CD4-positive, CD25-positive, alpha-beta regulatory T cell (primary cell): ENCODE measurements at regions not wholly inside any gene's neighbourhood (a gene's known extent, or its start where the extent isn't known, plus 50 kb on each side); places are given as distances from the start of the nearest gene placed in this dataset.

ENCODE experiments used
- ATAC-seq, 2 donors: fragments of 150-1000 bp; cut with Tn5 transposase; one replicate each; pipeline ENCODE4 v1.10.0; 2021; ENCODE audit warnings: low read depth in 2 of 2, moderate number of reproducible peaks in 2 of 2, moderate library complexity in 1 of 2
- DNase-seq, 3 donors: peaks; one replicate each; pipeline versions ENCODE4 v3.0.0 to v3.0.0-alpha.2; 2012 to 2022; ENCODE audit warnings: mixed read lengths in 1 of 3
- H3K27ac ChIP-seq: one replicate; pipeline ENCODE4 v1.7.0; 2013; ENCODE audit warnings: mild to moderate bottlenecking, low read length; ENCODE audit not compliant: insufficient read depth, poor library complexity, severe bottlenecking
- H3K27me3 ChIP-seq: one replicate; pipeline ENCODE4 v1.7.0; 2013; ENCODE audit warnings: low read length; ENCODE audit not compliant: control insufficient read depth, insufficient read depth
- H3K36me3 ChIP-seq: one replicate; pipeline ENCODE4 v1.7.0; 2013; ENCODE audit warnings: mild to moderate bottlenecking, low read length, moderate library complexity; ENCODE audit not compliant: control insufficient read depth, insufficient read depth
- H3K4me1 ChIP-seq: 2 replicates; pipeline ENCODE4 v1.7.0; 2013; ENCODE audit warnings: mild to moderate bottlenecking, low read length; ENCODE audit not compliant: insufficient read depth, control insufficient read depth, poor library complexity, severe bottlenecking
- H3K4me3 ChIP-seq: one replicate; pipeline ENCODE4 v1.7.0; 2013; ENCODE audit warnings: low read depth, mild to moderate bottlenecking, low read length, moderate library complexity
- H3K9me3 ChIP-seq, 2 experiments: 1 replicate in 1 of 2; 2 replicates in 1 of 2; pipeline ENCODE4 v1.7.0; 2013; ENCODE audit warnings: low read length in 2 of 2, mild to moderate bottlenecking in 1 of 2, moderate library complexity in 1 of 2; ENCODE audit not compliant: control insufficient read depth in 2 of 2
- H3K27ac Mint-ChIP-seq, 3 donors: one replicate each; pipeline ENCODE4 v1.8.0; 2020 to 2022; ENCODE audit warnings: mild to moderate bottlenecking in 3 of 3, mixed read lengths in 3 of 3, moderate library complexity in 2 of 3
- H3K27me3 Mint-ChIP-seq: one replicate; pipeline ENCODE4 v1.8.0; 2022; ENCODE audit warnings: mild to moderate bottlenecking, mixed read lengths
- H3K36me3 Mint-ChIP-seq: one replicate; pipeline ENCODE4 v1.8.0; 2020; ENCODE audit warnings: mixed read lengths
- H3K4me1 Mint-ChIP-seq, 4 donors: one replicate each; pipeline ENCODE4 v1.8.0; 2020 to 2022; ENCODE audit warnings: mixed read lengths in 4 of 4, mild to moderate bottlenecking in 1 of 4
- H3K4me3 Mint-ChIP-seq, 4 donors: one replicate each; pipeline ENCODE4 v1.8.0; 2020 to 2022; ENCODE audit warnings: mild to moderate bottlenecking in 4 of 4, mixed read lengths in 4 of 4, moderate library complexity in 3 of 4
- H3K9me3 Mint-ChIP-seq, 7 donors: one replicate each; pipeline ENCODE4 v1.8.0; 2020 to 2022; ENCODE audit warnings: mixed read lengths in 7 of 7, mild to moderate bottlenecking in 3 of 7, moderate library complexity in 2 of 7

GRCh38 chr15:45970542-45970941 lies 335.7 kb downstream of the SQOR start:
- H3K4me1 Mint-ChIP-seq, result no peaks in the 10 kb centered on the region
- no peaks in the 10 kb centered on the region for H3K36me3 Mint-ChIP-seq
- Histone ChIP-seq H3K4me3 (no peak overlapping the region), H3K27me3 (no peaks in the 10 kb centered on the region), H3K27ac (no peak overlapping the region), H3K9me3 (no peaks in the 10 kb centered on the region), H3K4me1 (no peaks in the 10 kb centered on the region), H3K36me3 (no peaks in the 10 kb centered on the region)
- H3K27ac Mint-ChIP-seq, result no peak overlapping the region
- no peak for ATAC-seq
- DNase-seq, result no peak
- peaks cover 0 to 23% (median 3%) of the 10 kb centered on the region in 7 donors for H3K9me3 Mint-ChIP-seq
- H3K4me3 Mint-ChIP-seq, result no peak overlapping the region
- peaks cover 4% of the 10 kb centered on the region for H3K27me3 Mint-ChIP-seq

GRCh38 chr15:45980366-45980765 lies 345.5 kb downstream of the SQOR start:
- Histone ChIP-seq H3K27me3 (no peaks in the 10 kb centered on the region), H3K4me3 (no peak overlapping the region), H3K36me3 (no peaks in the 10 kb centered on the region), H3K4me1 (no peaks in the 10 kb centered on the region), H3K9me3 (no peaks in the 10 kb centered on the region), H3K27ac (no peak overlapping the region)
- no peak for DNase-seq
- H3K36me3 Mint-ChIP-seq, result no peaks in the 10 kb centered on the region
- ATAC-seq, result no peak
- no peaks in the 10 kb centered on the region for H3K27me3 Mint-ChIP-seq
- no peaks in the 10 kb centered on the region for H3K4me1 Mint-ChIP-seq
- H3K9me3 Mint-ChIP-seq, result peaks cover 0 to 15% (median 2%) of the 10 kb centered on the region in 7 donors
- no peak overlapping the region for H3K27ac Mint-ChIP-seq
- H3K4me3 Mint-ChIP-seq, result no peak overlapping the region

- Mint-ChIP-seq H3K4me3 (no peak overlapping the region), H3K36me3 (no peaks in the 10 kb centered on the region), H3K27ac (no peak overlapping the region), H3K9me3 (peaks cover 0 to 12% (median 5%) of the 10 kb centered on the region in 7 donors), H3K27me3 (no peaks in the 10 kb centered on the region), H3K4me1 (no peaks in the 10 kb centered on the region)
- Histone ChIP-seq H3K27ac (no peak overlapping the region), H3K27me3 (no peaks in the 10 kb centered on the region), H3K9me3 (no peaks in the 10 kb centered on the region), H3K4me3 (no peak overlapping the region), H3K4me1 (no peaks in the 10 kb centered on the region), H3K36me3 (no peaks in the 10 kb centered on the region)
- DNase-seq (no peak), ATAC-seq (no peak)
These were observed 346.8 kb downstream of the SQOR start for GRCh38 chr15:45981625-45982024.

- H3K27me3 Mint-ChIP-seq, result no peaks in the 10 kb centered on the region
- H3K4me1 Mint-ChIP-seq, result no peaks in the 10 kb centered on the region
- Histone ChIP-seq H3K27me3 (no peaks in the 10 kb centered on the region), H3K27ac (no peak overlapping the region), H3K9me3 (no peaks in the 10 kb centered on the region), H3K36me3 (no peaks in the 10 kb centered on the region), H3K4me1 (no peaks in the 10 kb centered on the region), H3K4me3 (no peak overlapping the region)
- DNase-seq, result no peak
- peaks cover 2 to 13% (median 8%) of the 10 kb centered on the region in 7 donors for H3K9me3 Mint-ChIP-seq
- H3K4me3 Mint-ChIP-seq, result no peak overlapping the region
- peak overlapping the region in 1 of 3 donors; percentile 80 for H3K27ac Mint-ChIP-seq
- no peak for ATAC-seq
- H3K36me3 Mint-ChIP-seq, result no peaks in the 10 kb centered on the region
These were observed 357.0 kb downstream of the SQOR start for GRCh38 chr15:45991863-45992262.

GRCh38 chr15:45993072-45993471 lies 358.2 kb downstream of the SQOR start:
- H3K27ac Mint-ChIP-seq, result no peak overlapping the region
- H3K36me3 Mint-ChIP-seq, result no peaks in the 10 kb centered on the region
- no peaks in the 10 kb centered on the region for H3K4me1 ChIP-seq
- no peak overlapping the region for H3K27ac ChIP-seq
- no peaks in the 10 kb centered on the region for H3K27me3 ChIP-seq
- no peaks in the 10 kb centered on the region for H3K4me1 Mint-ChIP-seq
- ATAC-seq (no peak), DNase-seq (no peak)
- H3K27me3 Mint-ChIP-seq, result no peaks in the 10 kb centered on the region
- no peaks in the 10 kb centered on the region for H3K36me3 ChIP-seq
- H3K4me3 Mint-ChIP-seq, result no peak overlapping the region
- peaks cover 2 to 15% (median 8%) of the 10 kb centered on the region in 7 donors for H3K9me3 Mint-ChIP-seq
- no peaks in the 10 kb centered on the region for H3K9me3 ChIP-seq
- no peak overlapping the region for H3K4me3 ChIP-seq

GRCh38 chr15:45993508-45993907 lies 358.7 kb downstream of the SQOR start:
- no peak overlapping the region for H3K27ac ChIP-seq
- H3K9me3 ChIP-seq, result no peaks in the 10 kb centered on the region
- H3K27me3 ChIP-seq, result no peaks in the 10 kb centered on the region
- no peaks in the 10 kb centered on the region for H3K36me3 Mint-ChIP-seq
- H3K4me3 ChIP-seq, result no peak overlapping the region
- H3K36me3 ChIP-seq, result no peaks in the 10 kb centered on the region
- H3K4me1 ChIP-seq, result no peaks in the 10 kb centered on the region
- ATAC-seq (no peak), DNase-seq (no peak)
- H3K4me3 Mint-ChIP-seq, result no peak overlapping the region
- peaks cover 1 to 15% (median 8%) of the 10 kb centered on the region in 7 donors for H3K9me3 Mint-ChIP-seq
- no peaks in the 10 kb centered on the region for H3K27me3 Mint-ChIP-seq
- H3K4me1 Mint-ChIP-seq, result no peaks in the 10 kb centered on the region
- H3K27ac Mint-ChIP-seq, result no peak overlapping the region

GRCh38 chr15:45995800-45996199 lies 361.0 kb downstream of the SQOR start:
- H3K4me3 Mint-ChIP-seq, result no peak overlapping the region
- Histone ChIP-seq H3K36me3 (no peaks in the 10 kb centered on the region), H3K27me3 (no peaks in the 10 kb centered on the region), H3K4me3 (no peak overlapping the region), H3K9me3 (no peaks in the 10 kb centered on the region), H3K27ac (no peak overlapping the region), H3K4me1 (no peaks in the 10 kb centered on the region)
- H3K36me3 Mint-ChIP-seq, result no peaks in the 10 kb centered on the region
- H3K27ac Mint-ChIP-seq, result no peak overlapping the region
- peaks cover 2 to 16% (median 8%) of the 10 kb centered on the region in 7 donors for H3K9me3 Mint-ChIP-seq
- DNase-seq, result no peak
- H3K4me1 Mint-ChIP-seq, result no peaks in the 10 kb centered on the region
- H3K27me3 Mint-ChIP-seq, result no peaks in the 10 kb centered on the region
- ATAC-seq, result no peak

GRCh38 chr15:46014532-46014931 lies 379.7 kb downstream of the SQOR start:
- Histone ChIP-seq H3K27ac (no peak overlapping the region), H3K4me3 (no peak overlapping the region), H3K36me3 (no peaks in the 10 kb centered on the region), H3K4me1 (no peaks in the 10 kb centered on the region), H3K9me3 (peaks cover 3 to 9% of the 10 kb centered on the region in 2 experiments), H3K27me3 (no peaks in the 10 kb centered on the region)
- Mint-ChIP-seq H3K27me3 (no peaks in the 10 kb centered on the region), H3K4me1 (no peaks in the 10 kb centered on the region), H3K9me3 (peaks cover 3 to 52% (median 12%) of the 10 kb centered on the region in 7 donors), H3K36me3 (no peaks in the 10 kb centered on the region), H3K27ac (no peak overlapping the region), H3K4me3 (no peak overlapping the region)
- DNase-seq, result no peak
- no peak for ATAC-seq
